ENCODE measurements at regions not wholly inside any gene's neighbourhood (a gene's known extent, or its start where the extent isn't known, plus 50 kb on each side); places are given as distances from the start of the nearest gene placed in this dataset.
A peak's percentile ranks its signal among the peaks of the same experiment; 100 is the strongest.
"Not testable (repeated sequence)": the region's sequence is repeated elsewhere in the genome, so short reads cannot be mapped to it uniquely, and the experiment has no call there.

DNA sequence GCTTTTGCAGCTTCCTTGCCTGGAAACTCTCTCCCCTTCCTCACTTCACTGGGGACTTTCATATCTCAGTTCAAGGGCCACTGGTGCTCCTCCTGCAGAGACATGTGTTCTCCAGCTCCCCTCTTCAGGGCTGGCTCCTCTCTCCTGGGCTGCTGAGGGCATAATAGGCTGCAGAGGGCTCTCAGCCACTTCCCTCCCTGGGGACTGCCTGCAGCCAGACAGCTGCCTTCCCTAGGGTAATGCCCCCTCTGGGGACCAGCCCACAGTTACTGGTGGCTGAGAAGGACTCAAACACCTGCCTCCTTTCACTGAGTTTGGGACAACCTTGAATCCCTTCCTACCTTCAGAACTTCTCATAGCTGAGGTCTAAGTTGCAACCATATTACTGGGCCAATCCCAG lies 104.8 kb upstream of the POU3F1 start:
- Histone ChIP-seq H3K36me3 (ENCODE audit: control insufficient read depth, insufficient read depth, low read length, severe bottlenecking) (no peaks in the 10 kb centered on the region), H3K4me3 (ENCODE audit: low read length) (no peak overlapping the region), H3K4me1 (ENCODE audit: control insufficient read depth, insufficient read depth, low read length) (no peaks in the 10 kb centered on the region), H3K27me3 (replicated peaks; ENCODE audit: control insufficient read depth, insufficient read depth, low read length) (peaks cover 3% of the 10 kb centered on the region), H3K9ac (ENCODE audit: low read length) (no peak overlapping the region), H3K9me3 (ENCODE audit: control insufficient read depth, low read length) (peaks cover 9% of the 10 kb centered on the region)
- no peak for DNase-seq (ENCODE audit: low read depth)

DNA sequence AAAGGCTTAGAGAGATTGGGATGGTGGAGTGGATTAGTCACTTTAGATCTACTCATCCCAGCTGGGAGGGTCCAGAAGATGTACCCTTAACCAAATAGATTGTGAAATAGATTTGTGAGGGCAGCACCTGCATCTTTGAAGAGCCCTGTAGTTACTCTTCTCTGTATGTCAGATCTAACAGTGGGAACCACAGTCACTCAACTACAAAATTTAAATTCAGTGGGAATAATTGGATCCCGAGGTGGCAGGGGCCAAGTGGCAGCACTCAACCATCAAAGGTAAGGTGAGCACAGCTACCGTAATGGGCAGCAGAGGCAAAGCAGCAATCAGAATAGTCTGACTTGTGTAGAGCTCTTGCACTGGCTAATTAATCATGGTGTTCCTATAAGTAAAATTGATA lies 99.5 kb upstream of the POU3F1 start:
- H3K27me3 ChIP-seq (replicated peaks; ENCODE audit: control insufficient read depth, insufficient read depth, low read length) = peaks cover 25% of the 10 kb centered on the region
- H3K4me1 ChIP-seq (ENCODE audit: control insufficient read depth, insufficient read depth, low read length); H3K9ac ChIP-seq (ENCODE audit: low read length); DNase-seq (ENCODE audit: low read depth); H3K4me3 ChIP-seq (ENCODE audit: low read length); H3K36me3 ChIP-seq (ENCODE audit: control insufficient read depth, insufficient read depth, low read length, severe bottlenecking): not testable (repeated sequence)
- peaks cover 36% of the 10 kb centered on the region for H3K9me3 ChIP-seq (ENCODE audit: control insufficient read depth, low read length)

- Histone ChIP-seq H3K4me1 (ENCODE audit: control insufficient read depth, insufficient read depth, low read length) (no peaks in the 10 kb centered on the region), H3K9ac (ENCODE audit: low read length) (no peak overlapping the region), H3K27me3 (replicated peaks; ENCODE audit: control insufficient read depth, insufficient read depth, low read length) (peaks cover 47% of the 10 kb centered on the region), H3K4me3 (ENCODE audit: low read length) (no peak overlapping the region), H3K9me3 (ENCODE audit: control insufficient read depth, low read length) (peaks cover 36% of the 10 kb centered on the region), H3K36me3 (ENCODE audit: control insufficient read depth, insufficient read depth, low read length, severe bottlenecking) (no peaks in the 10 kb centered on the region)
- DNase-seq (ENCODE audit: low read depth) = no peak
Observed at GRCh38 chr1:38142606-38143005, 96.0 kb upstream of the POU3F1 start.

- peaks cover 27% of the 10 kb centered on the region for H3K9me3 ChIP-seq (ENCODE audit: control insufficient read depth, low read length)
- no peak for DNase-seq (ENCODE audit: low read depth)
- H3K27me3 ChIP-seq (replicated peaks; ENCODE audit: control insufficient read depth, insufficient read depth, low read length) = peaks cover 57% of the 10 kb centered on the region
Observed at GRCh38 chr1:38141483-38141882, 94.9 kb upstream of the POU3F1 start.

GRCh38 chr1:38139738-38140487 lies 93.3 kb upstream of the POU3F1 start:
- H3K9me3 ChIP-seq (ENCODE audit: control insufficient read depth, low read length) = peaks cover 12% of the 10 kb centered on the region
- H3K4me1 ChIP-seq (ENCODE audit: control insufficient read depth, insufficient read depth, low read length) = no peaks in the 10 kb centered on the region
- DNase-seq (ENCODE audit: low read depth) = peak; percentile 19
- no peak overlapping the region for H3K4me3 ChIP-seq (ENCODE audit: low read length)
- H3K36me3 ChIP-seq (ENCODE audit: control insufficient read depth, insufficient read depth, low read length, severe bottlenecking) = no peaks in the 10 kb centered on the region
- H3K27me3 ChIP-seq (replicated peaks; ENCODE audit: control insufficient read depth, insufficient read depth, low read length) = peaks cover 73% of the 10 kb centered on the region
- no peak overlapping the region for H3K9ac ChIP-seq (ENCODE audit: low read length)

More at GRCh38 chr1:38141483-38141882, 94.9 kb upstream of the POU3F1 start:
- Histone ChIP-seq H3K36me3 (ENCODE audit: control insufficient read depth, insufficient read depth, low read length, severe bottlenecking) (no peaks in the 10 kb centered on the region), H3K4me3 (ENCODE audit: low read length) (no peak overlapping the region), H3K4me1 (ENCODE audit: control insufficient read depth, insufficient read depth, low read length) (no peaks in the 10 kb centered on the region), H3K9ac (ENCODE audit: low read length) (no peak overlapping the region)

DNA sequence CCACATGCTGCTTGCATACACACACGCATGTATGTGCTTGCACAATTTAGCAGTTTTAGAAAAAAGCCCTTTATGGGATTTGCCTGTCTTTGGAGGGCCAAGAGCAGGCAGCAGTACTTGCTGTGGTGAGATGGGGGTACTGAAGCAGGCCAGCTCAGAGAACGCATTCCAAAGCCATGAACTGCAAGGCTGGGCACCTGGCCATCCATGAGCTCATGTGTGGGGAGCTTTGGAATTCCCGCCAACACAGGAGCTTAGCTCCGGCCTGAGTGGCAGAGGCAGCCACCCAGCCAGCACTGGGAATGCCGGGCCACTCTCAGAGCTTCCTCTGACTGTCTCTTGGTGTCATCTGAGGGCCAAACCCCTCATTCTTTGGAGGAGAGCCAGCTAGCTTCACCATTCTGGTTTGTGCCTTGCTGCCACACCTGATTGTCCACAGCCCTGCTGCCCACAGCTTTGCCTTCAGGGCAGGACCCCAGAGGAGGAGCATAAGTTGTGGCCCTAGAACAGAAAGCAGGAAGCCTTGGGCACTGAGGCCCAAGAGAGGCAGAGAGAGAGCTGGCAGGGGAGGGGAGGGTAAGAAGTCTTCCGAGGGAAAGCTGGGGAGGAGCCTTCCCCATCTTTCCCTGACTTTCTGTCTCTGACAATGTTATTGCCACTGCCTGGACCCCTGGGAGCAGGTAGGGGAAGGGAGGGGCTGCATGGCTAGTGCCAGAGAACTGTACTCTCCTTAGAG lies 92.1 kb upstream of the POU3F1 start:
- H3K27me3 ChIP-seq (replicated peaks; ENCODE audit: control insufficient read depth, insufficient read depth, low read length) = peaks cover 72% of the 10 kb centered on the region

DNA sequence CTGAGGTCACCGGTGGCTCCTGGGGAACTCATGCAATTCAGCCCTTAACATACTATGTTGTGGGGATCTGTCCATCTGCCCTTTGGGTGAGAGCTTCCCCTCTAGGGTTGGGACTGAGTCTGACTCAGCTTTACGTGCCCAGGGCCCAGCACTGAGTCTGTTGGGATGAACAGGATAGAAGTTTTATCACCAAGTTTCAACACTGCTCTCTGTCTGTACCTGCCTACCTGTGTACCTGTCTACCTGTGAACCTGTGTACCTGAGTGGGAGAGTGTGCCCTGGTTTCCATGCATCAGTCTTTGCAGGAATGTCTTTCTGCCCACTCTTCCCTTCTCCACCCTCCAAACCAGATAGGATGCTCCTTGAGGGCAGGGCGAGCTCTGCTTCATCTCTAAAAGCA lies 90.6 kb upstream of the POU3F1 start:
- Histone ChIP-seq H3K36me3 (ENCODE audit: control insufficient read depth, insufficient read depth, low read length, severe bottlenecking) (no peaks in the 10 kb centered on the region), H3K4me3 (ENCODE audit: low read length) (no peak overlapping the region), H3K9ac (ENCODE audit: low read length) (no peak overlapping the region), H3K9me3 (ENCODE audit: control insufficient read depth, low read length) (no peaks in the 10 kb centered on the region), H3K4me1 (ENCODE audit: control insufficient read depth, insufficient read depth, low read length) (no peaks in the 10 kb centered on the region), H3K27me3 (replicated peaks; ENCODE audit: control insufficient read depth, insufficient read depth, low read length) (peaks cover 74% of the 10 kb centered on the region)
- DNase-seq (ENCODE audit: low read depth) = no peak

More for the DNA sequence above, 92.1 kb upstream of the POU3F1 start:
- H3K4me3 ChIP-seq (ENCODE audit: low read length) = no peak overlapping the region
- no peaks in the 10 kb centered on the region for H3K36me3 ChIP-seq (ENCODE audit: control insufficient read depth, insufficient read depth, low read length, severe bottlenecking)
- DNase-seq (ENCODE audit: low read depth) = peak; percentile 94
- H3K4me1 ChIP-seq (ENCODE audit: control insufficient read depth, insufficient read depth, low read length) = no peaks in the 10 kb centered on the region
- no peak overlapping the region for H3K9ac ChIP-seq (ENCODE audit: low read length)
- peaks cover 5% of the 10 kb centered on the region for H3K9me3 ChIP-seq (ENCODE audit: control insufficient read depth, low read length)

DNA sequence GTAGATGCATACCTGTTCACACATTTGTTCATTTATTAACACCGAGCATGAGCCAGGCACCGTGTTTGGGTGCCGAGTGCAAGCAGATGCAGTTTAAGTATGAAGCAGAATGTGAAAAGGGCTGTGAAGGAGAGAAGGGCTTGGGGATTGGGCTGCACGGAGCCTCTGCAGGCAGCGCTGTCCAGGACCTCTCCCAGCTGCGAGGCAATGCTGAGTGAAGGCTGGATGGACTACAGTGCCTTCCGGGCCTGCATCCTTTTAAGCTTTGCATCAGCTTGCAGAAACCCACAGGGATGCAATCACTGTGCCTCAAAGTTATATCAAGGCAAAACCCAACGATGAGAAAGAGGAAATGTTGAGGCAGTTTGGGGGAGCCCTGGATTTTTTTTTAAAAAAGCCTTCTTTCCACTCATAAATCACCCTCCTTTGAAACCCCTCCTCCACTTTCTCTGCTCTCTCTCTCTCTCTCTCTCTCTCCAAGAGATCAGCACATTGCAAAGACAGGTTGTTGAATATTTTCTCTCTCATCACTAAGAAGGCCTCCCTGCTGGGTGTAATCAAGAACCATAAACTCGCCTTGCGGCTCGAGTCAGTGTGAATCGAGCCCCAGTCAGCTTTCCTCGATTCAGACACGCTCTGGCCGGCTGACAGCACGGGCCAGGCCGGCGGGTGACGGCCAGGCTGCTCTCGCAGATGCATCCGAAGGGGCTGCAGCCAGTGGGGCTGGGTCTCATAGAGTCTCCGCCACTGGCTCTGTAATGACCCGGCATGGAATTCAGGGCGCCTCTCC lies 89.2 kb upstream of the POU3F1 start:
- no peaks in the 10 kb centered on the region for H3K36me3 ChIP-seq (ENCODE audit: control insufficient read depth, insufficient read depth, low read length, severe bottlenecking)
- H3K27me3 ChIP-seq (replicated peaks; ENCODE audit: control insufficient read depth, insufficient read depth, low read length) = peaks cover 77% of the 10 kb centered on the region
- H3K4me3 ChIP-seq (ENCODE audit: low read length) = no peak overlapping the region
- H3K9me3 ChIP-seq (ENCODE audit: control insufficient read depth, low read length) = no peaks in the 10 kb centered on the region
- no peak for DNase-seq (ENCODE audit: low read depth)
- H3K9ac ChIP-seq (ENCODE audit: low read length) = no peak overlapping the region
- no peaks in the 10 kb centered on the region for H3K4me1 ChIP-seq (ENCODE audit: control insufficient read depth, insufficient read depth, low read length)

- Histone ChIP-seq H3K36me3 (ENCODE audit: control insufficient read depth, insufficient read depth, low read length, severe bottlenecking) (no peaks in the 10 kb centered on the region), H3K4me1 (ENCODE audit: control insufficient read depth, insufficient read depth, low read length) (no peaks in the 10 kb centered on the region), H3K4me3 (ENCODE audit: low read length) (no peak overlapping the region), H3K9ac (ENCODE audit: low read length) (no peak overlapping the region), H3K27me3 (replicated peaks; ENCODE audit: control insufficient read depth, insufficient read depth, low read length) (peaks cover 72% of the 10 kb centered on the region), H3K9me3 (ENCODE audit: control insufficient read depth, low read length) (no peaks in the 10 kb centered on the region)
- no peak for DNase-seq (ENCODE audit: low read depth)
Observed at GRCh38 chr1:38134294-38134755, 87.7 kb upstream of the POU3F1 start.

DNA sequence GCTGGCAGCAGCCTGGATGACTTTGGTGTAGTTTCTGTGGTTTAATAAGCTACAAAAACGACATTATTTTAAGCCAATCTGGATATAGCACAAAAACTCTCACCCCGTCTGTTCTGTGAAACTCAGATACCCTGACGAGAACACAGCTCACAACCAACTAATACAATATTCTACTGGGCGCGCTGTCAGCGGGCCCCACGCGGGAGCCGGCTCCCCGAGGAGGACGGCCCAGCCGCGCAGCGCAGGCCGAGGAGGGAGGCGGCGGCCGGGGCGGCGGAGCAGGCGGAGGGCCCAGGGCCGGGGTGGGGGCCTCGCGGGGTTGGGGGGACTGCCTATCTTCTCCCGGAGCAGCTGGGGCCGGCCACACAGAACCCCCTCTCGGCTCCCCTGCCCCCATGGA lies 87.2 kb upstream of the POU3F1 start:
- Histone ChIP-seq H3K9me3 (ENCODE audit: control insufficient read depth, low read length) (no peaks in the 10 kb centered on the region), H3K27me3 (replicated peaks; ENCODE audit: control insufficient read depth, insufficient read depth, low read length) (peaks cover 69% of the 10 kb centered on the region), H3K4me1 (ENCODE audit: control insufficient read depth, insufficient read depth, low read length) (no peaks in the 10 kb centered on the region), H3K36me3 (ENCODE audit: control insufficient read depth, insufficient read depth, low read length, severe bottlenecking) (no peaks in the 10 kb centered on the region), H3K4me3 (ENCODE audit: low read length) (no peak overlapping the region), H3K9ac (ENCODE audit: low read length) (no peak overlapping the region)
- DNase-seq (ENCODE audit: low read depth) = no peak

- Histone ChIP-seq H3K4me3 (ENCODE audit: low read length) (no peak overlapping the region), H3K27me3 (replicated peaks; ENCODE audit: control insufficient read depth, insufficient read depth, low read length) (peaks cover 71% of the 10 kb centered on the region), H3K36me3 (ENCODE audit: control insufficient read depth, insufficient read depth, low read length, severe bottlenecking) (no peaks in the 10 kb centered on the region), H3K4me1 (ENCODE audit: control insufficient read depth, insufficient read depth, low read length) (no peaks in the 10 kb centered on the region), H3K9ac (ENCODE audit: low read length) (no peak overlapping the region), H3K9me3 (ENCODE audit: control insufficient read depth, low read length) (no peaks in the 10 kb centered on the region)
- no peak for DNase-seq (ENCODE audit: low read depth)
Observed at GRCh38 chr1:38133304-38133703, 86.7 kb upstream of the POU3F1 start.

Data from adipocyte (in vitro differentiated cells).